ENCODE measurements at regions not wholly inside any gene's neighbourhood (a gene's known extent, or its start where the extent isn't known, plus 50 kb on each side); places are given as distances from the start of the nearest gene placed in this dataset.
"Not testable (repeated sequence)": the region's sequence is repeated elsewhere in the genome, so short reads cannot be mapped to it uniquely, and the experiment has no call there.

- no peak for DNase-seq
These were observed 110.0 kb upstream of the VANGL1 start for GRCh38 chr1:115531631-115532264.

- no peak for DNase-seq
These were observed 111.4 kb upstream of the VANGL1 start for GRCh38 chr1:115530407-115530806.

- DNase-seq, result no peak
These were observed 112.4 kb upstream of the VANGL1 start for GRCh38 chr1:115529216-115529897.

- DNase-seq, result not testable (repeated sequence)
These were observed 113.4 kb upstream of the VANGL1 start for GRCh38 chr1:115528336-115528735.

- DNase-seq, result no peak
These were observed 114.0 kb upstream of the VANGL1 start for GRCh38 chr1:115527746-115528145.

- DNase-seq, result no peak
These were observed 114.9 kb upstream of the VANGL1 start for GRCh38 chr1:115526900-115527299.

GRCh38 chr1:115524236-115524635 lies 117.5 kb upstream of the VANGL1 start:
- DNase-seq, result no peak

GRCh38 chr1:115522386-115522785 lies 119.4 kb upstream of the VANGL1 start:
- no peak for DNase-seq

GRCh38 chr1:115515270-115515669 lies 126.5 kb upstream of the VANGL1 start:
- DNase-seq, result no peak

- DNase-seq, result not testable (repeated sequence)
These were observed 131.5 kb upstream of the VANGL1 start for GRCh38 chr1:115510226-115510625.

- DNase-seq, result no peak
These were observed 133.9 kb upstream of the VANGL1 start for GRCh38 chr1:115507901-115508300.

- no peak for DNase-seq
These were observed 134.7 kb upstream of the VANGL1 start for GRCh38 chr1:115506924-115507589.

- DNase-seq, result no peak
These were observed 135.3 kb upstream of the VANGL1 start for GRCh38 chr1:115506518-115506917.

- no peak for DNase-seq
These were observed 136.6 kb upstream of the VANGL1 start for GRCh38 chr1:115505148-115505571.

GRCh38 chr1:115502183-115502582 lies 139.6 kb upstream of the VANGL1 start:
- DNase-seq, result not testable (repeated sequence)

- no peak for DNase-seq
These were observed 140.3 kb upstream of the VANGL1 start for GRCh38 chr1:115501476-115501875.

GRCh38 chr1:115499253-115499652 lies 142.5 kb upstream of the VANGL1 start:
- DNase-seq, result no peak

GRCh38 chr1:115496904-115497527 lies 144.8 kb upstream of the VANGL1 start:
- DNase-seq, result peak; percentile 27

- DNase-seq, result peak; percentile 41
These were observed 146.1 kb upstream of the VANGL1 start for GRCh38 chr1:115495625-115496024.

- no peak for DNase-seq
These were observed 146.7 kb upstream of the VANGL1 start for GRCh38 chr1:115495111-115495510.

GRCh38 chr1:115493834-115494233 lies 147.9 kb upstream of the VANGL1 start:
- no peak for DNase-seq

- DNase-seq, result no peak
These were observed 148.9 kb upstream of the VANGL1 start for GRCh38 chr1:115492880-115493279.

- no peak for DNase-seq
These were observed 149.7 kb upstream of the VANGL1 start for GRCh38 chr1:115492019-115492595.
